DMS153 (cell line): ENCODE measurements at regions not wholly inside any gene's neighbourhood (a gene's known extent, or its start where the extent isn't known, plus 50 kb on each side); places are given as distances from the start of the nearest gene placed in this dataset.
"Not testable (repeated sequence)": the region's sequence is repeated elsewhere in the genome, so short reads cannot be mapped to it uniquely, and the experiment has no call there.

Source experiments
- DNase-seq: peaks from one replicate; lab custom pipeline; 2025; lab: John Stamatoyannopoulos, UW

- no peak for DNase-seq
Observed at GRCh38 chr12:58656254-58657009, 263.9 kb downstream of the LRIG3 start.

- no peak for DNase-seq
Observed at GRCh38 chr12:58657190-58657589, 263.1 kb downstream of the LRIG3 start.

DNA sequence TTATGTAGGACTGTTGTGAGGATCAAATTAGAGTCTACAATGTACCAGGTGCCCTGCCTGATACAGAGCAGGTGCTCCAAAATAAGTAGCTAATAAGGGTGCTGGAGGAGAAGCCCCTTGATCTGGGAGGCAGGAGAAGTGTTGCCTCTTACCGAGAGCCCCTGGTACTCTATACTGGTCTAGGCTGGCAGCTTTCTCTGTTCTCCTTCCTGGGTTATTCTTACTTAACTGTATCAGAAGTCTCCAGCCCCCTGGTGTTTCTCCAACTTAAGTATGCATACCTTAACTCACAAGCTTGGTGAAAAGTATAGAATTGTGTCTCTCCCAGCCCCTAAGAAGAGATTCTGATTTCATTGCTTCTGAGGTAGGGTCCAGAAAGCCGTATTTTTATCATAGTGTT is 254.9 kb downstream of the LRIG3 start:
- no peak for DNase-seq

DNA sequence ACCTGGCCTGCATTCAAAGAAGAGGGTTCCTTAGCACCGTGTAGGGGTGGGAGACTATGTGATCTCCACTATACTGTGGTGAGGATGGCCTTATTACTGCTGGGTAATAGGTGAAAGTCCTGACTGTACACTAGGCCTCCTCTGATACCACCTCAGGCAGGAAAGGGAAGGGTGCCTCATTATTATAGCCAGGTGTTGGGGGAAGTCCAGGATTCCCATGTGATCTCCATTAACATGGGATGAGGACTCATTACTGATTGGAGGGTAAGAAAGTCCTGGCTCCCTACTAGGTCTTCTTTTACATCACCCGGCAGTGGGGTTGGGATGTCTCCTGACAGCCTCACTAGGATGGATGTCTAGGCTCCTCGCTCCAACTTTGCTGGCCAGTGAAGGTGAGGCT is 252.1 kb downstream of the LRIG3 start:
- no peak for DNase-seq

DNA sequence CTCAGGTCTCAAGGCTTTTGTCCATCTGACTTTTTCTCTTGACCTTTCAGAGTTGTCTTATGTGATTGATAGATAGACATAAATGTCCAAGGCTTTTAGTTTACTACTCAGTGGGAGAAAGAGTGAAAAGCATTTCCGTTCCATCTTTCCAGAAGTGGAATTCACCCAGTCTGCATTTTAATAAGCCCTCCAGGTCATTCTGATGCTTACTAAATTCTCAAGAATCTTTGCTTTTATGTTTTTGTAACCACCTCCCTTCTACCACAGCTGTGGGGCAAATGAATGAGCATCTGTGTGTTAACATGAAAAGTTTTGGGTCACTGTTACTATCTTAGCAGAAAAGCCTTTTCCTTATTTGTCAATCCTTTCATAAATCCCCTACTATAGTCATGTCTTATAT is 251.4 kb downstream of the LRIG3 start:
- DNase-seq, result no peak

- no peak for DNase-seq
Observed at GRCh38 chr12:58670623-58671022, 249.7 kb downstream of the LRIG3 start.

DNA sequence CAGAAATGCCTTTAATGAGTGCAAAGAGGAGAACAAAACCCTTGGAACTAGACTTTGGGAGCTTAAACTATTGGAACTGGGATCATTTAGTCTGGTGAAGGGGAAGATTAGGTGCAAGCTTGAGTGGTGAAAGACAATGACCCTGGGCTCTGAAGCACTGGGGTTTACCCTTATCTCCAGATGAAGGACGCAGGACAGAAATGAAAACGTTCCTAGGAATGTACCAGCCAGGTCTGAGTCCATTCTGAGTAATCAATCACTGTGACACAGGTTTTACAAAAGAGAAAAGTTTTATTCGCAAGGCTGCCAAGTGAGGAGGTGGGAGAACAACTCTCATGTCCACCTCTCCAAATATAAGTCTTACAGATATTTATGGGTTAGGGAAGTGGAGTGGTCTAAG is 249.1 kb downstream of the LRIG3 start:
- no peak for DNase-seq

GRCh38 chr12:58673021-58673420 is 247.3 kb downstream of the LRIG3 start:
- DNase-seq, result no peak

DNA sequence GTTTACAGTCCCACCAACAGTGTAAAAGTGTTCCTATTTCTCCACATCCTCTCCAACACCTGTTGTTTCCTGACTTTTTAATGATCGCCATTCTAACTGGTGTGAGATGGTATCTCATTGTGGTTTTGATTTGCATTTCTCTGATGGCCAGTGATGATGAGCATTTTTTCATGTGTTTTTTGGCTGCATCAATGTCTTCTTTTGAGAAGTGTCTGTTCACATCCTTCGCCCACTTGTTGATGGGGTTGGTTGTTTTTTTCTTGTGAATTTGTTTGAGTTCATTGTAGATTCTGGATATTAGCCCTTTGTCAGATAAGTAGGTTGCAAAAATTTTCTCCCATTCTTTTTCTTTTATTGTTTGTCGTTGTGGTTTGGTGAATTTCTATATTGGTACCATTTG is 242.5 kb downstream of the LRIG3 start:
- not testable (repeated sequence) for DNase-seq

DNA sequence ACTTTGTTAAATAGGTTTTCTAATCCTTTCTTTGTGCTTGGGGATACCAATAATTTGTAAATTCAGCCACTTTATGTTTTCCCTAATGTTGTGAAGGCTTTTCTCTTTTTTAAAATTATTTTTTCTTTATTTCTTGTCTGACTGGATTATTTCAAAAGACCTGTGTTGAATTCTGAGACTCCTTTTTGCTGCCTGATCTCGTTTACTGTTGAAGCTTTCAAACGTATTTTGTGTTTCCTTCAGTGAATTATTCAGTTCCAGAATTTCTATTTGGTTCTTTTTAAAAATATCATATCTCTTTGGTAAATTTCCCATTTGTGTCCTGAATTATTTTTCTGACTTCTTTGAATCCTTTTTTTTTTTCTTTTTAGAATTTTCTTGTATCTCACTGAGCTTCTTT is 241.6 kb downstream of the LRIG3 start:
- no peak for DNase-seq

DNA sequence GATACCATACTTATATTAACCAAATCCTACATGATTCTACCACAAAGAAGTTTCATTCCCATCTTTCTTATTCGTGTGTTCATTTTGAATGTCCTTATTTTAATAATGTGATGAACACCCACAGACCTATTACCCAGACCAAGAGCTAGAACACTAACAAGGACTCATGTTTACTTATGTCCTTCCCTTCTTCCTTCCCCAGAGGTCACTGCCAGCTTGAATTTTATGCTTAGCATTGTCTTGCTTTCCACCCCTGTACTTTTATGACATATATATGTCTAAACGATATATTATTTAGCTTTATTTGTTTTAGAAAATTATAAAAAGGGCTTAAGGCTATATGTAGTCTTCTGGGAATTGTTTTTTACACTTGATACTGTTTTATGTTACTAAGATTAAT is 238.6 kb downstream of the LRIG3 start:
- no peak for DNase-seq

GRCh38 chr12:58695263-58695662 is 225.0 kb downstream of the LRIG3 start:
- no peak for DNase-seq

DNA sequence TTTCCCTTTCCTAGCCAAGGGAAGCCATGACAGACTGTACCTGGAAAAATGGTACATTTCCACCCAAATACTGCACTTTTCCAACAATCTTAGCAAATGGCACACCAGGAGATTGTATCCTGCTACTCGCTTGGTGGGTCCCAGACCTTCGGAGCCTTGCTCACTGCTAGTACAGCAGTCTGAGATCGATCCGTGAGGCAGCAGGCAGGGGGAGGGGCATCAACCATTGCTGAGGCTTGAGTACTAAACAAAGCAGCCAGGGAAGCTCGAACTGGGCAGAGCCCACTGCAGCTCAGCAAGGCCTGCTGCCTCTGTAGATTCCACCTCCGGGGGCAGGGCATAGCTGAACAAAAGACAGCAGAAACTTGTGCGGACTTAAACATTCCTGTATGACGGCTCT is 218.8 kb downstream of the LRIG3 start:
- no peak for DNase-seq

DNA sequence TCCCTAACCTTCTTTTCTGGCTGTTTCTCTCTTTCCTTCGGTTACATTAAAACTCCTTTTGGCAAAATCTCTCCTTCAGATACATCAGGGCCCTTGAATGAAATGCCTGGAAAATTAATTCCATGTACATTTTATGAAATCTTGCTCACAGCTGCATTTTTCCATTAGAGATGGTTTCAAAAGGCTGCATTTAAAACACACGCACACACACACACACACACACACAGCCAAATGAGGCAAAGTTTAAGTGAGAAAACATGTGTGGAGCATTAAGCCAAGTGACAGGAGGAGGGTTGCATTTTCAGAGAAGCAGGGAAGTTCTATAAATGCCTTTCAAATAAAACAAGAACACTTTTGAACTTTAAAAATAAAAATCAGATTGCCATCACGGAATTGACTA is 216.4 kb downstream of the LRIG3 start:
- no peak for DNase-seq

DNA sequence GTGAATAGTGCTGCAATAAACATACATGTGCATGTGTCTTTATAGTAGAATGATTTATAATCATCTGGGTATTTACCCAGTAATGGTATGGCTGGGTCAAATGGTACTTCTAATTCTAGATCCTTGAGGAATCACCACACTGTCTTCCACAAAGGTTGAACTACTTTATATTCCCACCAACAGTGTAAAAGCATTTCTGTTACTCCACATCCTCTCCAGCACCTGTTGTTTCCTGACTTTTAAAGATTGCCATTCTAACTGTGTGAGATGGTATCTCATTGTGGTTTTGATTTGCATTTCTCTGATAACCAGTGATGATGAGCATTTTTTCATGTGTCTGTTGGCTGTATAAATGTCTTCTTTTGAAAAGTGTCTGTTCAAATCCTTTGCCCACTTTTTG is 215.5 kb downstream of the LRIG3 start:
- not testable (repeated sequence) for DNase-seq

GRCh38 chr12:58710901-58711300 is 209.4 kb downstream of the LRIG3 start:
- DNase-seq, result no peak

GRCh38 chr12:58711974-58712373 is 208.3 kb downstream of the LRIG3 start:
- DNase-seq, result no peak

DNA sequence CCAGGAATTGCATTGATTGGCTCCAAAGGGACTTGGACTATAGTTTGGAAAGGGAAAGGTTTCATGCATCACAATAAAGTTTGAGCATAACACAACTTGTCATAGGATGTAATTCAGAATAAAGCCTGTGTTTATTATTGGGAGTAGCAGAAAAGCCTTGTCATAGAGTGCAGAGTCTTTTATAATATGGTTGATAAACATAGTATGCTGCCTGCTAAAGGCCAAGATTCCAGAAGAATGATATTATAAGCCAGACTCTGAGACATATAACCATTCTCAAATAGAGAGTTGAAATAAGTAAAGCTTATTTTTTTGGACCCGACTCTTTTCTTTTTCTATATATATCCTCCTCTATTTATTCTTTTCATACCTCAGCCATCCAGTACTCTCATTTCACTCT is 207.3 kb downstream of the LRIG3 start:
- DNase-seq, result no peak

- DNase-seq, result no peak
Observed at GRCh38 chr12:58719161-58719560, 201.1 kb downstream of the LRIG3 start.

DNA sequence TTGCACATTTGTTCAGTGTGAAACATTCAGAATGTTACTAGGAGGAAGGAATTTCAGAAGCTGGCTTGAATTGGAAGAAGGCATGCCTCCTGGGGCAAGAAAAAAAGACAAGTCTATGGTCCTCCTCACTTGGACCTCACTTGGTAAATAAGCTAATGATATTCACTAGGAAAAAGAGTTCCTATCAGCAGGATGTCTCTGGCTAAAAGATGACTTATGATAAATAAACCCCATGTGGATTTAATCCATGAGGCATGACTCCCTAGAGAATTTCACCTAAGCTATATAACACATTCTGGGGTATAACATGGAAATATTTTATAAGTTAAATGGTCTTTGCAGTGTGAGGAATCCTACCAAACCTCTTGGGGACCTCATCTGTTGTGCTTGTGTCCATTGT is 199.9 kb downstream of the LRIG3 start:
- no peak for DNase-seq

DNA sequence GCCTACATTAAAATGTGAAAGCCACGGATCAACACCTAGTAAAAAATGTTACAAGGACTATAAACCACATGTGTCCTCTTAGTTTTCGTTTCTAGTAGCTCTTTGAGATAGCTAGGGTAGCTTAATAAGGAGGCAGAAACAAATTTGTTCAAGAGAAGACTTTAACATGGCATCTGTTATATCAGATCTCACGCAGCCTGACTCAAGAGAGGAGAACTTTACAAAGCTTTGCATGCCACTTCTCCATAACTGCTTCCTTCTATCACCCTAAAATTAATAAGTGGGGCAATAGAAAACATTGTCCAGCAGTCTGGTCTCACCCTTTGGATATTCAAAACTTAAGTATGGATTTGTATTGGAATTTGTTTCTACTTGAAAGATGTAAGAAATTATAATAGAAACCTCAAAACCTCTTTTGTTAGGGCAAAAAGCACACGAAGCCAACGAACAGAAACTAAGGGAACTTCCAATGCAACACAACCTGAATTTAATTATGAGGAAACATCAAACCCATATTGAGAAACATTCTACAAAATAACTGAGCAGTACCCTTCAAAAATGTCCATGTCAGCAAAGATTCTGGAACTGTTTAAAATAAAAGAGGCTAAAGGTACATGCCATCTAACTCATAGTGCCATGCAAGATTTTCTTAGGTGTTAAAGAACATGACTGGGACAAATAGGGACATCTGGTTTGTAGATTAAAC is 194.8 kb downstream of the LRIG3 start:
- DNase-seq, result no peak

- DNase-seq, result no peak
Observed at GRCh38 chr12:58727521-58727920, 192.8 kb downstream of the LRIG3 start.

GRCh38 chr12:58728397-58728796 is 191.9 kb downstream of the LRIG3 start:
- DNase-seq, result no peak

DNA sequence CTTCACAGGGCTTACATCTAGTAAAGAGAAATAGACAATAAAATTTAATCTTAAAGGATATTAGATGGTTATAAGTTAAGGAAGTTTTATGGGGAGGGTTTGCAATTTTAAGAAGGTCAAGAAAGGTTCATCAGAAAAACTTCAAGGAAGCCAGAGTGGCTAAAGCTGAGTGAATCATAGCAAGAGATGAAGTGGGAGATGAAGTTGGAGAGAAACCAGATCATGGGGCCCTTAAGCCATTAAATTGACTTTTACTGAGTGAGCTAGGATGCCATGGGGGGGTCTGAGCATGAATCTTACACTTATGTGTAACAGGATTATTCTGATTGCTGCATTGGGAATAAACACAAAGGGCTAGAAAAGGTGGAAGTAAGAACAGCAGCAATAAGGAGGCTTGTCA is 189.2 kb downstream of the LRIG3 start:
- no peak for DNase-seq
